ENCODE measurements at regions not wholly inside any gene's neighbourhood (a gene's known extent, or its start where the extent isn't known, plus 50 kb on each side); places are given as distances from the start of the nearest gene placed in this dataset.
A peak's percentile ranks its signal among the peaks of the same experiment; 100 is the strongest.

DNA sequence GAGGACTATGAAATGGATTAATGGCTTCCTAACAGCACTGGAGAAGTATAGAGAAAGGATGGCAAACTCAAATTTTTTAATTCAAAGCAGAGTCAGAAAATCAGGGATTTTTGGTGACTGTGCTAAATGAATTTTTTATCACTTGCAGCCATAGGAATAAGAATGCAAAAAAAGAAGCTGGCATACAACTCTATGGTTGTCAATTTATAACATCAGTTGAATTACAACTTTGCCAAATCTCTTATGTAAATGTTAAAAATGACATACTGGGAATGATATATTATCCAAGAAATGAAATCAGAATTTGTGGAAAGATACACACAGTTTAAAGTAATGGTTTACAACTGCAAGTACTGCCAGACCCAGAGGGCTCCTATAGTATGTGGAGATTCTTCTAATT is 106.5 kb downstream of the HTR1B start:
- DNase-seq (ENCODE audit: low read depth) (no peak), FAIRE-seq (no peak)
- H3K36me3 ChIP-seq (ENCODE audit: control insufficient read depth, insufficient read depth, low read length): no peaks in the 10 kb centered on the region
- TF ChIP-seq, protein P1, sequence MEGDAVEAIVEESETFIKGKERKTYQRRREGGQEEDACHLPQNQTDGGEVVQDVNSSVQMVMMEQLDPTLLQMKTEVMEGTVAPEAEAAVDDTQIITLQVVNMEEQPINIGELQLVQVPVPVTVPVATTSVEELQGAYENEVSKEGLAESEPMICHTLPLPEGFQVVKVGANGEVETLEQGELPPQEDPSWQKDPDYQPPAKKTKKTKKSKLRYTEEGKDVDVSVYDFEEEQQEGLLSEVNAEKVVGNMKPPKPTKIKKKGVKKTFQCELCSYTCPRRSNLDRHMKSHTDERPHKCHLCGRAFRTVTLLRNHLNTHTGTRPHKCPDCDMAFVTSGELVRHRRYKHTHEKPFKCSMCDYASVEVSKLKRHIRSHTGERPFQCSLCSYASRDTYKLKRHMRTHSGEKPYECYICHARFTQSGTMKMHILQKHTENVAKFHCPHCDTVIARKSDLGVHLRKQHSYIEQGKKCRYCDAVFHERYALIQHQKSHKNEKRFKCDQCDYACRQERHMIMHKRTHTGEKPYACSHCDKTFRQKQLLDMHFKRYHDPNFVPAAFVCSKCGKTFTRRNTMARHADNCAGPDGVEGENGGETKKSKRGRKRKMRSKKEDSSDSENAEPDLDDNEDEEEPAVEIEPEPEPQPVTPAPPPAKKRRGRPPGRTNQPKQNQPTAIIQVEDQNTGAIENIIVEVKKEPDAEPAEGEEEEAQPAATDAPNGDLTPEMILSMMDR (IDR thresholded peaks at IDR 0.05; ENCODE audit: insufficient read depth, low read length, severe bottlenecking): no peak
- no peaks in the 10 kb centered on the region for H3K27me3 ChIP-seq (ENCODE audit: control insufficient read depth, insufficient read depth, low read length)
- no peak overlapping the region for H3K4me3 ChIP-seq (ENCODE audit: low read depth, low read length)

DNA sequence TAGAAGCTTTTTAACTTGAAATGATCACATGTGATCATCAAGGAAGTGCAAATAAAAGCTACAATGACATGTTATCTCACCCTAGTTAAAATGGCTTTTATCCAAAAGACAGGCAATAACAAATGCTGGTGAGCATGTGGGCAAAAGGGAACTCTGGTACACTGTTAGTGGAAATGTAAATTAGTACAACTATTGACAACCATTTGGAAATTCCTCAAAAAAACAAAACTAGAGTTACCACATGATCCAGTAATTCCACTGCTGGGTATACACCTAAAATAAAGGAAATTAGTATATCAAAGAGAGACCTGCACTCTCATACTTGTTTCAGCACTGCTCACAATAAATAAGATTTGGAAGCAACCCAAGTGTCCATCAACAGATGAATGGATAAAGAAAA is 108.7 kb downstream of the HTR1B start:
- DNase-seq (ENCODE audit: low read depth) (no peak), FAIRE-seq (no peak)
- TF ChIP-seq, protein P1 (IDR thresholded peaks at IDR 0.05; ENCODE audit: insufficient read depth, low read length, severe bottlenecking): no peak

GRCh38 chr6:77353129-77353528 is 110.2 kb downstream of the HTR1B start:
- no peak for DNase-seq (ENCODE audit: low read depth)
- H3K4me3 ChIP-seq (ENCODE audit: low read depth, low read length): no peak overlapping the region
- TF ChIP-seq, protein P1 (IDR thresholded peaks at IDR 0.05; ENCODE audit: insufficient read depth, low read length, severe bottlenecking): no peak
- H3K27me3 ChIP-seq (ENCODE audit: control insufficient read depth, insufficient read depth, low read length): no peaks in the 10 kb centered on the region
- FAIRE-seq: no peak
- H3K36me3 ChIP-seq (ENCODE audit: control insufficient read depth, insufficient read depth, low read length): no peaks in the 10 kb centered on the region

More for the DNA sequence above, 108.7 kb downstream of the HTR1B start:
- H3K36me3 ChIP-seq (ENCODE audit: control insufficient read depth, insufficient read depth, low read length): no peaks in the 10 kb centered on the region
- no peak overlapping the region for H3K4me3 ChIP-seq (ENCODE audit: low read depth, low read length)
- H3K27me3 ChIP-seq (ENCODE audit: control insufficient read depth, insufficient read depth, low read length): no peaks in the 10 kb centered on the region

DNA sequence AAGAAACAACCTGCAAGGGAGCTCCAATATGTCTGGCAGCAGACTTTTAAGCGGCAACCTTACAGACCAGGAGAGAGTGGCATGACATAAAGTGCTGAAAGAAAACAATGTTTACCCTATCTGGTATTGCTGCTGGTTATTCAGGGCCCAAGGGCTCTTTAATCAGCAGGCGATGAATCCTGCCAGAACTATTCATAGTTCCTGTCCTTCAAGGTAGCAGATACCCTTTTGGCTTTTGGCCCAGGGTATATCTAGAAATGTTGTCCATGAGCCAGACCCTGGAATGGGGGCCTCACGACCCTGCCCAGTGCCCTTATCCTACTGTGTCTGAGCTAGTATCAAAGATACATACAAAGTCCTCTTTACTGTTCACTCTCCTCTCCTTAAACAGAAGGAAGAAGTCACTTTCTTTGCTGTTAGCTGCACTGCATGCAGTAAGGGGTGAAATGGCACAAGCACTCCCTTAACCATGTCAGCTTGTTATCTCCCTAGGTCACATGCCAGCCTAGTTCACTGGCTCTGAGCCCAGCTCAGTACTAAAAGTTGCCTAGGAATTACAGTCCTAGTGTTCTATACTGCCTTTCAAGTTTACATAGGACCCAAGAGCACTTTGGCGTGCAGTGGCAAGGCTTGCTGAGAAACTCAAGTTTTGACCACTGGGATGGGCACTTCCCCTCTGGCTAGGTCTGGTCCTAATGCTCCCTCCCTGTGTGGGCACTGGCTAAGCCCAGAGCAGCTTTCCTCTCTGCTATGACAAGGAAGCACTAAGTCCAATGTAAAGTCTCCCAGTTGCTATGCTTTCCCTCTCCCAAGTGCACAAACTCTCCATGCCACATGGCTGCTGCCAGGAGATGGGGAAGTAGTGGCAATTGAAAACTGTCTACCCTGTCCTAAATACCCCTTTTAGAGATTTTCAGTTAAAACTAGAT is 122.0 kb downstream of the HTR1B start:
- DNase-seq (ENCODE audit: low read depth): peak; percentile 11
- peak; percentile 86 for FAIRE-seq
- TF ChIP-seq, protein P1 (IDR thresholded peaks at IDR 0.05; ENCODE audit: insufficient read depth, low read length, severe bottlenecking): no peak
- no peak overlapping the region for H3K4me3 ChIP-seq (ENCODE audit: low read depth, low read length)
- no peaks in the 10 kb centered on the region for H3K27me3 ChIP-seq (ENCODE audit: control insufficient read depth, insufficient read depth, low read length)
- no peaks in the 10 kb centered on the region for H3K36me3 ChIP-seq (ENCODE audit: control insufficient read depth, insufficient read depth, low read length)

DNA sequence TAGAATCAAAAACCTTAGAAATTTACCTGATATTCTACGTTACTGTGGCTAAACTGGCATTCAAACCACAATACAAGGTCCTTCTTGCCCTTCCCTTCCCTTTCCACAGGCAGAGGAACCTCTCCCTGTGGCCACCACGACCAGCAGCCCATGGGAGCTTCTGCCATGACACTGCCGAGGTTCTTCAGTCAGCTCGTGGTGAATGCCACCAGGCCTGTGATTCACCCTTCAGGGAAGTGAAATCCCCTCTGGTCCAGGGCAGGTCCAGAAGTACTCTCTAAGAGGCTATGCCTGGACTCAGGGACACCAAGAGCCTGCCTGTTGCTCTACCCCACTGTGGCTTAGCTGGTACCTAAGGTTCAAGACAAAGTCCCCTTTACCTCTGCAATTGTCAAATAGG is 123.0 kb downstream of the HTR1B start:
- TF ChIP-seq, protein P1 (IDR thresholded peaks at IDR 0.05; ENCODE audit: insufficient read depth, low read length, severe bottlenecking): no peak
- FAIRE-seq (no peak), DNase-seq (ENCODE audit: low read depth) (no peak)
- Histone ChIP-seq H3K27me3 (ENCODE audit: control insufficient read depth, insufficient read depth, low read length) (no peaks in the 10 kb centered on the region), H3K36me3 (ENCODE audit: control insufficient read depth, insufficient read depth, low read length) (no peaks in the 10 kb centered on the region), H3K4me3 (ENCODE audit: low read depth, low read length) (no peak overlapping the region)

Data from bronchial epithelial cell (primary cell).